GM15510 (cell line): ENCODE measurements at regions not wholly inside any gene's neighbourhood (a gene's known extent, or its start where the extent isn't known, plus 50 kb on each side); places are given as distances from the start of the nearest gene placed in this dataset.

ENCODE experiments used
- POLR2A ChIP-seq: IDR thresholded peaks from 3 replicates; pipeline ENCODE4 v1.6.1; 2011; ENCODE audit warnings: borderline replicate concordance; ENCODE audit not compliant: insufficient read length; ENCODE audit errors: extremely low read depth

DNA sequence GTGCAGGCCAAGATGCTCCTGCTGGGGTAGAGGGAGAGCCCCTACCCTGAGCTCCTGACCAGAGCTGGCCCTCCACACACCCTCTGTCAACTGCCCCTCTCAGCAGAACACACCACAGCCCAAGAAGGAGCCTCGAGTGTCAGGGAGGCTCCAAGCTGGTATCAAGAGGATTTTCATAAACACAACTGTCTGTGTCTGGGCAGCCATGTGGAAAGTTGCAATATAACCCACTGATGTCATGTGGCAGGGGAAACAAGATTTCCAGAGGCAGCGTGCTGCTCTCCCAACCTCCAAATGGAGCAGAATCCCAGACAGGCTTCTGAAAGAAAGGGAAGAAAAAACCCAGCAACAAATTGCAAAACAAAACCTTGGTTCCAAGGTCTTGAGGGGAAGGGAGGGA lies 569.9 kb downstream of the BUD13 start:
- no peak for TF ChIP-seq POLR2A

- no peak for TF ChIP-seq POLR2A
Observed at GRCh38 chr11:116200564-116200963, 572.2 kb downstream of the BUD13 start.

DNA sequence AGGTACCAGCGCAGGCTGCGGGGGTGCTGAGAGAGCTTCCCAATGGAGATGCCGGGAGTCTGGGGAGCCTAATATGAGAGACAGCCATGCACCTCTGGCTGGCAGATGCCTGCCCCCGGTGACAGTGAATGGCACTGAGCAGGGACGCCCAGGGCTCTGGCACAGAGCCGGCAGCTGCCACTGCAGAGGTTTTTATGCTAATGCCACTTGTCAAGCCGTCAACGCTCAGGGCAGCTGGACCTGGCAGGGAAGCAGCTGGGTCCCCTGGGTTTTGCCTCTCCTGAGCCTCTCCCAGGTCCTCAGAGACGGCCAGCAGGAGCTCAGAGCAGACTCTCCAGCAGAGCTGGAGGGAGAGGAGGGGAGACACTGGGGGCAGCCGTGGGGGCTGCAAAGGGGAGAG lies 573.6 kb downstream of the BUD13 start:
- TF ChIP-seq POLR2A = no peak

- no peak for TF ChIP-seq POLR2A
Observed at GRCh38 chr11:116194156-116194904, 578.5 kb downstream of the BUD13 start.

GRCh38 chr11:116193321-116194131 lies 579.3 kb downstream of the BUD13 start:
- TF ChIP-seq POLR2A = no peak

- no peak for TF ChIP-seq POLR2A
Observed at GRCh38 chr11:116192509-116193210, 580.1 kb downstream of the BUD13 start.

- TF ChIP-seq POLR2A = no peak
Observed at GRCh38 chr11:116190861-116191260, 581.9 kb downstream of the BUD13 start.

DNA sequence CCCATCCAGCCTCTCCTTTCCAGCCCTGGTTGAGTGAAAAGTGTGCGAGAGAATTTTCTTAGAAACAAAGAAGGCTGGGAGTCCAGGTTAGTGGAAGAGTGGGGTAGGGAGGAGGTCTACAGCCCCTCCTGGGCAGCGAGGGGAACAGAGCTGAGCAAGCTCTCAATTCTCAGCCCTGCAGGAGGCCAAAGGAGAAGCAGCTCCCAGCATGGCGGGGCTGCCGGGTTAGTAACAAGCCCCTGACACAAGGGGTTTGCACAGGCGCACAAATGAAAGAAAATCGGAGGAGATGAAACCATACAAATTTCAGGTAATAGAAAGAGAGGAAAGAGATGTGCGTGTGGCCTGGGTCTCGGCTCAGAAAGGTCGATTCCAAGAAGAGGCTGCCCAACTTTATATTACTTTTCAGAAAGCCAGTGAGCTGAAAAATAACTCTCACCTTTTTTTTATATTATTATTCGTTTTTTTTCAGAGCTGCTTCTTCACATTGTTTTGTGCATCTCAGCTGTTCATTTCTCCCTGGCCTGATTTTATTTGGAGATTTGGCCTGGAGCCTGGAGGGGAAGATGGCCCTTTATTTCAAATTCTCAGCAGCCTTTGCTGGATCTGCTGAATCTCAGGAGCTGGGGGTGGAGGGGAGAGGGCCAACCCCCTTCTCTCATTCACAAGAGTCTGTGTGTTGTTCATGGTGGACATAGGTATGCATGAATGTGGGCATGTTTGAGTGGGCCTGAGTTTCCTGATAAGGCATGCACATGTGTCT lies 583.2 kb downstream of the BUD13 start:
- TF ChIP-seq POLR2A = no peak

DNA sequence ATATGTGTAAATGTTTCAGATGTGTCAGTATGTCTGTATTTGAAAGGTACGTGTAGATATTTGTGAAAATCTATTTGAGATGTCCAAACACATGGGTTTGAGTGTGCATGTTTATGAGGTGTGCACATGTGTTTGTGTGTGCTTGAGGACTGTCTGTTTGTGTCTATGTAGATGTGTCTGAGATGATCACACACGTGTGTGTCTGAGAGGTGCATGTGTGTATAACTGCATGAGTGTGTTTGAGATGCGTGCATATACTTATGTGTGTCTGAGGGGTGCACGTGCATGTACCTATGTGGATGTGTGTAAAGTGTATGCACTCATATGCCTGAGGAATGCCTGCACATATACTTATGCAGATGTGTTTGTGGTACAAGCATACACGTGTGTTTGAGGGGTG lies 584.4 kb downstream of the BUD13 start:
- no peak for TF ChIP-seq POLR2A

DNA sequence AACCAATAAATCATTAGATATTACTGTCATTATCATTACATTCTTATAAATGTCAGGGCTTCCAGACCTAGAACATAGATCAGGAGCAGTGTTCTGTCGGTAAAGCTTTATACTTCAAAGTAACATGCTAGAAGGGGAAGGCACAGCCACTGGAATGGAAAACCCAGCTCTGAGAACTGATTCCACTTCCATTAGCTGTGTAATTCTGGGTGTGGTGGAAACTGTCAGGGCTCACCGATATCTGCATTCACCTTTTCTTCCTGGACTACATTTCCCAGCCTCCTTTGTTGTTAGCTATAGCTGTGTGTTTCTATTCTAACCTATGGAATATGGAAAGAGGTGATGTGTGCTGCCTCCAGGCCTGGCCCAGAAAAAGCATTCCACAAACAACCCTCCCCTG lies 585.8 kb downstream of the BUD13 start:
- no peak for TF ChIP-seq POLR2A

DNA sequence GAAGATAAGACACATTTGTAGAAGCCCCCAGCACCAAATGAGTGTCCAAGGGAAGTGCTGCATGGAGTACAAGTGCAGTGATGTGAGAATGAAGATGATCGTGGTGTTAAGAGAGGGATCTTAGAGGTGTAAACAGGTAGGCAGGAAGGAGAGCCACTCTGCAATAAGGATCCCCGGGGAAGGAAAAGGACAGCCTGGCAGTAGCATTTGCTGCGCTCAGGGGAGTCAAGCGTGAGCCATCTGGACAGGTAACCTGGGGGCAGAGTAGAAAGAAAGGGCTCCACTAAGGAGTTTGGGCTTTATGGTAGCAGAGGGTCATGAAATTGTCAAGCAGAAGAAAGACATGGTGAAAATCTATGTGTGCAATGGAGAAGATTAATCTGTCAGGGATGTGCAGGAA lies 587.2 kb downstream of the BUD13 start:
- TF ChIP-seq POLR2A = no peak

DNA sequence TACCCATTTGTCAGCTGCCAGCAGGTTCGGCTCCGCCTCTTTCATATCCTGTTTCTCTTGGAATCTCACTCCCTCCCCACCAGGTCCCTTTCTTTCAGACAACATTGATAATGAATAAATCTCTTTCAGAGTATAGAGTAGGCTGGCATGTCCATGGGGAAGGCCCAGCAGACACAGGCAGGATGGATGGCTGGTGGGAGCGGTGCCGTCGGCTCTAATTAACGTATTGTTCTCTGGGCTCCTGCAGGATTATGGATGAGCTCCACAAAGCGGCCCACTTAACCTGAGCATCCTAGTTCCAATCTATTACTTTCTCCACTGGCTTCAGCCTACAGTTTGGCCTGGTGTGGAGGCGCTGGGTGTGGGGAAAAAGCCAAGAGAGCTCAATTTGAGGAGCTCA lies 588.0 kb downstream of the BUD13 start:
- TF ChIP-seq POLR2A = no peak

- TF ChIP-seq POLR2A = no peak
Observed at GRCh38 chr11:116182356-116182966, 590.3 kb downstream of the BUD13 start.

DNA sequence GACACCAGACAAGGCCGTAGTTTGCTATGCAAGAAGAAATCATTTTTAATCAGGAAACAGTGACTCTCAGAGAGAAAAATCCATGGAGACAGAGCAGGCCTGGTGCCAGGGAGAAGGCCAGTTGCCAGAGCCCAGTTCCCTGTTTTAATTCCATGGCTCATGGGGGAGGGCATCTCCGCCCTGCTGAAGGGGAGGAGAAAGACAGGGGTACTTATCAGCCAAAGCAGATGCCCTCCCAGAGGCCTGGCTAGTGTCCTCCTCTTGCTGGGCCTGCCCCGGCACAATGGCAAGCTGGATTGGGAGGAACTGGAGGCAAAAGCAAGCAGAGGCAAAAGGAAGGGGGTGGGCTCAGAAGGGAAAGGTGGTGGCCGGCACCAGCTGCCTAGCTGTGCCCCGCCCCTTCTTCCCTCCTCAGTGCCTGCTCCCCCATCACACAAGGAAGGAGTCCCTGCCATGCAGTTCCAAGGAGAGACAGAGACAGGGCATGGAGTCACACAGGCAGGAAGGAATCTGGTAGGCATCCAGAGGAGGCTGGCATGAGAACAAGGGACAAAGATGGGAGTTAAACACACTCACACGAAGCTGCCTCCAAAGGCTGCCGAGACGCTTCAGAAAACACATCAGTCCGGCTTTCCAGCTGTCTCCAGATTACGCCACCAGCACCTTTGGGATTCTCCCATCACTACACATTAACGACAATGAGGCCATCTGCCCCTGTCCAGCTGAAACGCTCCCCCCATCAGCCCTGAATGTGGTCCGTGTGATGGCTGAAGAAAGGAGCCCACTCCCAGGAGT lies 591.8 kb downstream of the BUD13 start:
- TF ChIP-seq POLR2A = no peak

GRCh38 chr11:116179401-116179800 lies 593.4 kb downstream of the BUD13 start:
- no peak for TF ChIP-seq POLR2A
